ENCODE measurements at regions not wholly inside any gene's neighbourhood (a gene's known extent, or its start where the extent isn't known, plus 50 kb on each side); places are given as distances from the start of the nearest gene placed in this dataset.

DNA sequence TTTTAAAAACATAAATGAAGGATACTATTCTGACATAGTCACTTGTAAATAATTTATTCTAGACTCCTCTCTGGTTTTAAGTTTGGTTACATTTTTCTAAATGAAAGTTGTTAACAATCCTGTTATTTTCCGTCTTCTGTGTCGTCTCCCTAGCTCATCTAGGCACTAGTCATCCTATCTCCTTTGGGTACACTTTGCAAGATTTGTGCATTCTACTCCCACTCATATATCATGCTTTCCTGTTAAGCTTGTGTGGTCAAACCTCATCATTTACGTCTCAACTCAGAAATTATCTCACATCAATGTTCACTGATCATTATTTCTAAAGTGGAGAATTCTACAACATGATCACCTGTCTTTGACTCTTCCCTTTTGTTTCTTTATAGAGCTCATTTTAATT is 658.7 kb downstream of the TLL1 start:
- no peak for DNase-seq
- H3K27me3 Mint-ChIP-seq: no peaks in the 10 kb centered on the region
- H3K36me3 ChIP-seq (ENCODE audit: control insufficient read depth, insufficient read depth, low read length): no peaks in the 10 kb centered on the region
- no peak overlapping the region for H3K27ac Mint-ChIP-seq
- H3K4me1 Mint-ChIP-seq: peaks cover 0 to 4% (median 0%) of the 10 kb centered on the region in 4 donors
- H3K9me3 Mint-ChIP-seq: peaks cover 1 to 12% (median 5%) of the 10 kb centered on the region in 7 donors
- no peaks in the 10 kb centered on the region for H3K9me3 ChIP-seq (ENCODE audit: control insufficient read depth in 2 of 2, low read length in 2 of 2)
- H3K27me3 ChIP-seq (ENCODE audit: control insufficient read depth, insufficient read depth, low read length): no peaks in the 10 kb centered on the region
- no peak overlapping the region for H3K4me3 ChIP-seq (ENCODE audit: low read depth, low read length)
- H3K27ac ChIP-seq (ENCODE audit: insufficient read depth, low read length, poor library complexity, severe bottlenecking): no peak overlapping the region
- no peaks in the 10 kb centered on the region for H3K36me3 Mint-ChIP-seq
- ATAC-seq (ENCODE audit: low read depth in 2 of 2): no peak
- H3K4me1 ChIP-seq (ENCODE audit: control insufficient read depth, insufficient read depth, low read length, poor library complexity, severe bottlenecking): no peaks in the 10 kb centered on the region
- no peak overlapping the region for H3K4me3 Mint-ChIP-seq

DNA sequence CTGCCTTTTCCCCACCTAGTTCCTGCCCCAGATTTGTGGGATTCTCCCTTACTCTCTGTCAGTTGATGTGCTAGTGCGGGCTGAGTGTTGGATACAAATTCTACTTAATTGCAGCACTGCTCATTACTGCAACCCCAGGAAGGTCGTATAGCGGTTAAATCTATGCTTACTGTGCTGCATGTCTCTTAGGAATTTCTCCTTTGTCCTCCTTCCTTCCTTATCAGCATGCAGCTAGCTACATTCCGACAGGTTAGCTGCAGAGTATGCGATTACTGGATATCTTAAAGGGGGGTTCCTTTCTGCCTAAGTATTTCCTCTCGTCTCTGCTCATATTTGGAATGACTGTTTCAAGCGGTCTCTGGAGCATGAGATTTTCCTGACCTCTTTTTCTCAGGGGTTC is 662.8 kb downstream of the TLL1 start:
- Histone ChIP-seq H3K27ac (ENCODE audit: insufficient read depth, low read length, poor library complexity, severe bottlenecking) (no peak overlapping the region), H3K9me3 (ENCODE audit: control insufficient read depth in 2 of 2, low read length in 2 of 2) (no peaks in the 10 kb centered on the region), H3K4me3 (ENCODE audit: low read depth, low read length) (no peak overlapping the region), H3K27me3 (ENCODE audit: control insufficient read depth, insufficient read depth, low read length) (no peaks in the 10 kb centered on the region), H3K36me3 (ENCODE audit: control insufficient read depth, insufficient read depth, low read length) (no peaks in the 10 kb centered on the region), H3K4me1 (ENCODE audit: control insufficient read depth, insufficient read depth, low read length, poor library complexity, severe bottlenecking) (no peaks in the 10 kb centered on the region)
- no peak overlapping the region for H3K27ac Mint-ChIP-seq
- ATAC-seq (ENCODE audit: low read depth in 2 of 2) (no peak), DNase-seq (no peak)
- H3K4me1 Mint-ChIP-seq: no peaks in the 10 kb centered on the region
- no peak overlapping the region for H3K4me3 Mint-ChIP-seq
- no peaks in the 10 kb centered on the region for H3K36me3 Mint-ChIP-seq
- peaks cover 0 to 13% (median 8%) of the 10 kb centered on the region in 7 donors for H3K9me3 Mint-ChIP-seq
- no peaks in the 10 kb centered on the region for H3K27me3 Mint-ChIP-seq

DNA sequence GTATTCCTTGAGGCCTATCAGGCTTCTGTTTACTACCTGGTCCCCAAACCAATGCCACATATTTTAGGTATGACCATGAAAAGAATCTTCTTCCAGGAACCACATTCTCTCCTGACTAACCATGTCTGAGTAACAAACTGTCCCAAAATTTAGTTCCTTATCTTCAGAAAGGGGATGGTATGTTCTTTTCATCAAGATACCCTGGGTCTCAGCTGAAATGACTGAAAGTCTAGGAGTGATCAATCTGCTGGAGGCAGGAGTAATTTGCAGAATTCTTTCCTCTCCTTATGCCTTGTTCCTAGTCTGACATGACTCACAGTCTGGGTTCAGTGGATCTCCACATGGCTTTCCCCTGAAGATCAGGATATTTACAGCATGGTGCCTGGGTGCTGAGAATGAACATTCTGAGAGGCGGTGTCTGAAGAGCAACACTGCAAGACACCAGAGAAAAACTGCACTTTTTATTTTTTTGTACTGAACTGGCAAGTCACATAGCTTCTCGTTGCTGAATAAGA is 665.5 kb downstream of the TLL1 start:
- Histone ChIP-seq H3K4me1 (ENCODE audit: control insufficient read depth, insufficient read depth, low read length, poor library complexity, severe bottlenecking) (no peaks in the 10 kb centered on the region), H3K27me3 (ENCODE audit: control insufficient read depth, insufficient read depth, low read length) (no peaks in the 10 kb centered on the region), H3K36me3 (ENCODE audit: control insufficient read depth, insufficient read depth, low read length) (no peaks in the 10 kb centered on the region), H3K4me3 (ENCODE audit: low read depth, low read length) (no peak overlapping the region), H3K9me3 (ENCODE audit: control insufficient read depth in 2 of 2, low read length in 2 of 2) (no peaks in the 10 kb centered on the region), H3K27ac (ENCODE audit: insufficient read depth, low read length, poor library complexity, severe bottlenecking) (no peak overlapping the region)
- ATAC-seq (ENCODE audit: low read depth in 2 of 2) (no peak), DNase-seq (no peak)
- Mint-ChIP-seq H3K27ac (no peak overlapping the region), H3K4me3 (no peak overlapping the region), H3K36me3 (no peaks in the 10 kb centered on the region), H3K4me1 (no peaks in the 10 kb centered on the region), H3K9me3 (peaks cover 0 to 32% (median 9%) of the 10 kb centered on the region in 7 donors), H3K27me3 (no peaks in the 10 kb centered on the region)

DNA sequence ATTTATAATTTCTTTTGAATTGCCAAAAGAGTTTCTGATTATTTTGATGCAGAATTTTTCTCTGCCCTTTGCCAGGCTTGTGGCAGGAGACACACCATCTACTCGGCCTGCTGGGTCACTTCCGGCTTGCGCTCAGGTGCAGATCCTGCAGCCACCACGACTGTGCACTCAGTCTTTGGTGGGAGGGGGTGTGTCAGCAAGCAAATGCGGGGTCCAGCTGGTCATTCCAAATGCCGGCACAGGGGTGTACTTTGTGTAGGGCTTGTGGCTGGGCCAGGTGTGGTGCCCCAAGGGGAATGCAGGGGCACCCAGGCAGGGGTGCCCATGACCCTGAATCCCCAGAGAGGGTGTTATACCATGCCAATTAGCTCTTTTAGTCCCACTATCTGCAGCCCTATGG is 673.0 kb downstream of the TLL1 start:
- H3K4me3 Mint-ChIP-seq: no peak overlapping the region
- no peaks in the 10 kb centered on the region for H3K36me3 Mint-ChIP-seq
- Histone ChIP-seq H3K4me1 (ENCODE audit: control insufficient read depth, insufficient read depth, low read length, poor library complexity, severe bottlenecking) (no peaks in the 10 kb centered on the region), H3K4me3 (ENCODE audit: low read depth, low read length) (no peak overlapping the region), H3K27me3 (ENCODE audit: control insufficient read depth, insufficient read depth, low read length) (no peaks in the 10 kb centered on the region), H3K9me3 (ENCODE audit: control insufficient read depth in 2 of 2, low read length in 2 of 2) (no peaks in the 10 kb centered on the region), H3K27ac (ENCODE audit: insufficient read depth, low read length, poor library complexity, severe bottlenecking) (no peak overlapping the region), H3K36me3 (ENCODE audit: control insufficient read depth, insufficient read depth, low read length) (no peaks in the 10 kb centered on the region)
- H3K9me3 Mint-ChIP-seq: peaks cover 2 to 40% (median 10%) of the 10 kb centered on the region in 7 donors
- ATAC-seq (ENCODE audit: low read depth in 2 of 2) (no peak), DNase-seq (no peak)
- H3K27ac Mint-ChIP-seq: no peak overlapping the region
- H3K4me1 Mint-ChIP-seq: no peaks in the 10 kb centered on the region
- H3K27me3 Mint-ChIP-seq: no peaks in the 10 kb centered on the region

DNA sequence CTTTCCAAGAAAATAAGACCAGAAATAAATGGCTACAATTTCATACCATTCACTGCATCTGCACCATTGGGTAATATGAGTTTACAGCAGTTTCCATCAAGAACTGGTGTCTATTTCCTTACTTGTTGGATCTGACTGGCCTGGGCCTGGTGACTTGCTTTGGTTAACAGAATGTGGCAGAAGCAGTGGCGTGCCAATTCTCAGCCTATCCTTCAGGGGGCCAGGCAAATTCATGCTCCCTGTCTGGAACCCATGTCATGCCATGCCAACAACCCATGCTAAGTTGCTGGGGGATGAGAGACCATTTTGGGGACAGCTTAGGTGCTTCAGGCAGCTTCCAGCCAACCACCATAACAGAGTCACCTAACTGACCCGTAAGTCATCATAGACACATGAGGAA is 656.7 kb downstream of the SPOCK3 start:
- Mint-ChIP-seq H3K9me3 (peaks cover 3 to 22% (median 5%) of the 10 kb centered on the region in 7 donors), H3K27me3 (no peaks in the 10 kb centered on the region), H3K4me1 (no peaks in the 10 kb centered on the region), H3K36me3 (no peaks in the 10 kb centered on the region), H3K27ac (no peak overlapping the region), H3K4me3 (no peak overlapping the region)
- Histone ChIP-seq H3K4me3 (ENCODE audit: low read depth, low read length) (no peak overlapping the region), H3K36me3 (ENCODE audit: control insufficient read depth, insufficient read depth, low read length) (no peaks in the 10 kb centered on the region), H3K27ac (ENCODE audit: insufficient read depth, low read length, poor library complexity, severe bottlenecking) (no peak overlapping the region), H3K9me3 (ENCODE audit: control insufficient read depth in 2 of 2, low read length in 2 of 2) (no peaks in the 10 kb centered on the region), H3K4me1 (ENCODE audit: control insufficient read depth, insufficient read depth, low read length, poor library complexity, severe bottlenecking) (no peaks in the 10 kb centered on the region), H3K27me3 (ENCODE audit: control insufficient read depth, insufficient read depth, low read length) (no peaks in the 10 kb centered on the region)
- DNase-seq (no peak), ATAC-seq (ENCODE audit: low read depth in 2 of 2) (no peak)

DNA sequence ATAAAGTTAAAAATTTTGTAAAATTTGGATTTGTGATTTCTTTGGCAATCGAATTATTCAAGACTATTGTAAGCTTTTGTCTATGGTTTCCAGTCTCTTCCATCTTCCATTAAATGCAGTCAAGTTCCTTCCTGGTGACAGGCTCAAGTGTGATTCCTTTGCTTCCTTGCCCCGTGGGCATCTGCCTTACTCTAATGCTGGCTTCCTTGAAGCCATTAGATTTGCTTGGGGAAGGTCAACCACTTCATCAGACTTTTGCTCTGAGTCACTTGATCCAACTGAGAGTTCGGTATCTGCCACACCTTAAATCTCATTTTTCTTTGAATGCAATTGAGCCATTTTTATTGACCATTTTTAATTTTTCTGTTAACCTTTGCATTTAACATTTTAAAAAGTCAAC is 648.8 kb downstream of the SPOCK3 start:
- Histone ChIP-seq H3K4me1 (ENCODE audit: control insufficient read depth, insufficient read depth, low read length, poor library complexity, severe bottlenecking) (no peaks in the 10 kb centered on the region), H3K36me3 (ENCODE audit: control insufficient read depth, insufficient read depth, low read length) (no peaks in the 10 kb centered on the region), H3K4me3 (ENCODE audit: low read depth, low read length) (no peak overlapping the region), H3K27ac (ENCODE audit: insufficient read depth, low read length, poor library complexity, severe bottlenecking) (no peak overlapping the region), H3K9me3 (ENCODE audit: control insufficient read depth in 2 of 2, low read length in 2 of 2) (no peaks in the 10 kb centered on the region), H3K27me3 (ENCODE audit: control insufficient read depth, insufficient read depth, low read length) (no peaks in the 10 kb centered on the region)
- Mint-ChIP-seq H3K9me3 (peaks cover 1 to 35% (median 7%) of the 10 kb centered on the region in 7 donors), H3K27ac (no peak overlapping the region), H3K27me3 (no peaks in the 10 kb centered on the region), H3K4me1 (no peaks in the 10 kb centered on the region), H3K4me3 (no peak overlapping the region), H3K36me3 (no peaks in the 10 kb centered on the region)
- ATAC-seq (ENCODE audit: low read depth in 2 of 2) (no peak), DNase-seq (no peak)

DNA sequence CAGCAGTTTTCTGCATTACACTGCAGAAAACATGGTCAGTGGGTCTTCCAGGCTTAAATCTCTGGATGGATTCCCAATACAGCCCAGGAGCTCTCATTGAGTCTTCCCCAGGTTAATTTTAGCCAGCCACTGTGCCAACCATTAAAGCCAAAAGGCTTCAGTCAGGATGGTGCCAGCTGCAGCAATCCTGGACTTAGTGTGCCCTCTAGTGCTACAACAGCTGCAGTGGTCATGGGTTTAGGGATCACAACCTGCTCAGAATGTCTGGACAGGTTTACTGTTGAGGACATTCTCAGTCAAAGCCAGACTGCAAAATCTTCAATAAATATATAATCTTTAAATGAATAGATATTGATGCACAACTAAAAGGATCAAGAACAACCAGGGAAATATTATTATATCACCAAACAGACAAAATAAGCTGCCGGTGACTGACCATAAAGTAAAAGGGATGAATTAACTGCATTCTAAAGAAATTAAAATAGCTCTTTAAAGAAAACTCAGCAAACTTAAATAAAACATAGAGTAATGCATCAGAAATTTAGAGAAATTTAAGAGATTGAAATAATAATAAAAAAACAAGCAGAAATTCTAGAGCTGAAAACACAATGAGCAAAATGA is 639.9 kb downstream of the SPOCK3 start:
- Histone ChIP-seq H3K9me3 (ENCODE audit: control insufficient read depth in 2 of 2, low read length in 2 of 2) (peaks cover 0 to 3% of the 10 kb centered on the region in 2 experiments), H3K4me1 (ENCODE audit: control insufficient read depth, insufficient read depth, low read length, poor library complexity, severe bottlenecking) (no peaks in the 10 kb centered on the region), H3K36me3 (ENCODE audit: control insufficient read depth, insufficient read depth, low read length) (no peaks in the 10 kb centered on the region), H3K4me3 (ENCODE audit: low read depth, low read length) (no peak overlapping the region), H3K27me3 (ENCODE audit: control insufficient read depth, insufficient read depth, low read length) (no peaks in the 10 kb centered on the region), H3K27ac (ENCODE audit: insufficient read depth, low read length, poor library complexity, severe bottlenecking) (no peak overlapping the region)
- Mint-ChIP-seq H3K27ac (no peak overlapping the region), H3K4me3 (no peak overlapping the region), H3K9me3 (peaks cover 0 to 12% (median 2%) of the 10 kb centered on the region in 7 donors), H3K4me1 (no peaks in the 10 kb centered on the region), H3K36me3 (no peaks in the 10 kb centered on the region), H3K27me3 (no peaks in the 10 kb centered on the region)
- no peak for ATAC-seq (ENCODE audit: low read depth in 2 of 2)
- no peak for DNase-seq

DNA sequence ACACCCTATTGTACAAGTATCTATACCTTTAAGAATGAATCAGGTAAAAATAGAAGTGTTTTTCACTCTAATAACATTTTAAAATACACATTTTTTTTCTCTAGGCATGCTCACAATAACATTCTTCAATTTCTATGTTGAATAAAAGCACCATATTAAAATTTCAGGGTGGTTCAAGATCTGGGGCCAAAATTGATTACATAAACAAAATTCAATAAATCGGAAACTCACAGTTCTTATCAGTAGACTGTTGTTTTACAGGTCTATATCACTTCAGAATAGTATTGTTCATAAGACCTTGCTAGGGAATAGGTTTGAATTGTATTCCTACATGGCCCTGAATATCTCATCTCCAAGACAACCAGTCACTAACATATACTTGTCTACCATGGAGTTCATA is 634.0 kb downstream of the SPOCK3 start:
- no peak for ATAC-seq (ENCODE audit: low read depth in 2 of 2)
- Mint-ChIP-seq H3K27me3 (no peaks in the 10 kb centered on the region), H3K4me3 (no peak overlapping the region), H3K36me3 (no peaks in the 10 kb centered on the region), H3K4me1 (no peaks in the 10 kb centered on the region), H3K9me3 (peaks cover 0 to 23% (median 4%) of the 10 kb centered on the region in 7 donors), H3K27ac (no peak overlapping the region)
- Histone ChIP-seq H3K27me3 (ENCODE audit: control insufficient read depth, insufficient read depth, low read length) (no peaks in the 10 kb centered on the region), H3K9me3 (ENCODE audit: control insufficient read depth in 2 of 2, low read length in 2 of 2) (no peaks in the 10 kb centered on the region), H3K4me1 (ENCODE audit: control insufficient read depth, insufficient read depth, low read length, poor library complexity, severe bottlenecking) (no peaks in the 10 kb centered on the region), H3K36me3 (ENCODE audit: control insufficient read depth, insufficient read depth, low read length) (no peaks in the 10 kb centered on the region), H3K4me3 (ENCODE audit: low read depth, low read length) (no peak overlapping the region), H3K27ac (ENCODE audit: insufficient read depth, low read length, poor library complexity, severe bottlenecking) (no peak overlapping the region)
- no peak for DNase-seq

Data from CD4-positive, CD25-positive, alpha-beta regulatory T cell (primary cell).